Neuronal stem cell (in vitro differentiated cells): ENCODE measurements at regions not wholly inside any gene's neighbourhood (a gene's known extent, or its start where the extent isn't known, plus 50 kb on each side); places are given as distances from the start of the nearest gene placed in this dataset.

Source experiments
- DNase-seq: peaks from one replicate; pipeline ENCODE4 v3.0.0-alpha.2; 2013; ENCODE audit warnings: low spot score
- H2AFZ ChIP-seq: one replicate; pipeline ENCODE4 v1.6.1; 2013; ENCODE audit warnings: mild to moderate bottlenecking, low read length, inconsistent platforms
- H2AK5ac ChIP-seq: 2 replicates; pipeline ENCODE4 v1.6.1; 2013; ENCODE audit warnings: low read depth, mild to moderate bottlenecking, inconsistent platforms, low read length, moderate library complexity, mixed read lengths
- H2BK120ac ChIP-seq: 2 replicates; pipeline ENCODE4 v1.6.1; 2013; ENCODE audit warnings: low read depth, mild to moderate bottlenecking, inconsistent platforms, low read length, moderate library complexity, mixed read lengths
- H2BK12ac ChIP-seq: one replicate; pipeline ENCODE4 v1.6.1; 2013; ENCODE audit warnings: low read length, inconsistent platforms
- H2BK15ac ChIP-seq: 2 replicates; pipeline ENCODE4 v1.6.1; 2013; ENCODE audit warnings: mild to moderate bottlenecking, low read length, inconsistent platforms, mixed read lengths
- H2BK5ac ChIP-seq: one replicate; pipeline ENCODE4 v1.6.1; 2013; ENCODE audit warnings: inconsistent platforms, mild to moderate bottlenecking, low read length, moderate library complexity
- H3K14ac ChIP-seq: one replicate; pipeline ENCODE4 v1.6.1; 2013; ENCODE audit warnings: low read length, inconsistent platforms
- H3K18ac ChIP-seq: 2 replicates; pipeline ENCODE4 v1.6.1; 2013; ENCODE audit warnings: low read length, inconsistent platforms
- H3K23ac ChIP-seq: 2 replicates; pipeline ENCODE4 v1.6.1; 2013; ENCODE audit warnings: low read depth, mild to moderate bottlenecking, mixed read lengths, low read length, inconsistent platforms; ENCODE audit not compliant: poor library complexity
- H3K27ac ChIP-seq: replicated peaks from 3 replicates; pipeline ENCODE4 v1.5.1; 2013; ENCODE audit warnings: low read length, inconsistent platforms
- H3K27me3 ChIP-seq, 3 experiments: 2 replicates each; pipeline ENCODE4 v1.6.1; 2013; ENCODE audit warnings: low read length in 3 of 3, mild to moderate bottlenecking in 2 of 3, inconsistent platforms in 1 of 3, low read depth in 1 of 3, mixed read lengths in 1 of 3, moderate library complexity in 1 of 3; ENCODE audit not compliant: control insufficient read depth in 3 of 3, insufficient read depth in 3 of 3
- H3K36me3 ChIP-seq, 2 donors: replicated peaks in 1 of 2; 2 replicates each; pipeline ENCODE4 v1.6.1; 2013; ENCODE audit warnings: low read length in 2 of 2; ENCODE audit not compliant: control insufficient read depth in 2 of 2, insufficient read depth in 2 of 2
- H3K4ac ChIP-seq: 2 replicates; pipeline ENCODE4 v1.6.1; 2013; ENCODE audit warnings: inconsistent platforms, mild to moderate bottlenecking, low read length, moderate library complexity
- H3K4me1 ChIP-seq, 2 donors: 1 replicate in 1 of 2; 2 replicates in 1 of 2; pipeline ENCODE4 v1.6.1; 2013; ENCODE audit warnings: low read length in 2 of 2, low read depth in 1 of 2; ENCODE audit not compliant: control insufficient read depth in 2 of 2, insufficient read depth in 1 of 2
- H3K4me2 ChIP-seq: one replicate; pipeline ENCODE4 v1.6.1; 2013; ENCODE audit warnings: mild to moderate bottlenecking, low read length, inconsistent platforms; ENCODE audit not compliant: insufficient read depth, poor library complexity, severe bottlenecking
- H3K4me3 ChIP-seq, 2 donors: 2 replicates each; pipeline ENCODE4 v1.5.1; 2013; ENCODE audit warnings: low read length in 2 of 2, mild to moderate bottlenecking in 2 of 2, inconsistent platforms in 1 of 2, moderate library complexity in 1 of 2
- H3K79me1 ChIP-seq: one replicate; pipeline ENCODE4 v1.6.1; 2013; ENCODE audit warnings: low read depth, mild to moderate bottlenecking, inconsistent platforms, low read length, moderate library complexity
- H3K9ac ChIP-seq: one replicate; pipeline ENCODE4 v1.6.1; 2013; ENCODE audit warnings: mild to moderate bottlenecking, low read depth, low read length, inconsistent platforms; ENCODE audit not compliant: poor library complexity
- H3K9me3 ChIP-seq, 2 donors: replicated peaks in 1 of 2; 2 replicates each; pipeline versions ENCODE3 to v1.6.1; 2013; ENCODE audit warnings: low read length in 2 of 2, mild to moderate bottlenecking in 2 of 2, inconsistent platforms in 1 of 2, low read depth in 1 of 2, mixed read lengths in 1 of 2, moderate library complexity in 1 of 2; ENCODE audit not compliant: control insufficient read depth in 2 of 2, insufficient read depth in 1 of 2
- H4K8ac ChIP-seq: one replicate; pipeline ENCODE4 v1.6.1; 2013; ENCODE audit warnings: low read depth, mild to moderate bottlenecking, inconsistent platforms, low read length, moderate library complexity
- H4K91ac ChIP-seq: one replicate; pipeline ENCODE4 v1.6.1; 2013; ENCODE audit warnings: low read length, low read depth, mild to moderate bottlenecking, inconsistent platforms; ENCODE audit not compliant: poor library complexity
- WGBS, 2 donors: extraction: QIAGEN DNeasy Blood & Tissue Kit; methylation state at CpG; one replicate each; pipeline ENCODE4 v1.1.7; 2013; ENCODE audit warnings: missing lambda C conversion rate in 2 of 2, mixed read lengths in 1 of 2; ENCODE audit not compliant: insufficient read length in 2 of 2, insufficient replicate concordance in 1 of 2; ENCODE audit errors: extremely low coverage in 2 of 2; 5-methylcytosine and 5-hydroxymethylcytosine counted together

DNA sequence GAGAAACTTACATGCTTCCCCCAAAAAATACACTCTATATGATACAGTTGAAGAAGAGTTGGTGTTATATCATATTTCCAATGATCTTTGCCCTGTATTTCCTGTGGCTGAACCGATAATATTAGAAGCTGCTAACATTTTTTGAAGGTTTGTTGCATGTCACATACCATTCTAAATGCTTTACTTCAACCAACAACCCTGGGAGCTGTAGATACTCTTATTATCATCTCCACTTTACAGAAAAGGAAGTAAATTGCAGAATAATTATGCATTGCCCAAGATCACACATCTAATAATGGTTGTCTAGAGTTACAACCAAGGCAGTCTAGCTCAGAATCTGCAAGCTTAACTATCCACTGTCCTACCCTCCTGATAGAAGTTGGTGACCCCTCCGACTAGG lies 182.8 kb downstream of the NUAK1 start:
- Histone ChIP-seq H2BK5ac (no peak overlapping the region), H4K8ac (no peak overlapping the region), H3K27me3 (no peaks in the 10 kb centered on the region), H3K27ac (no peak overlapping the region), H3K18ac (no peak overlapping the region), H2BK12ac (no peak overlapping the region), H2BK120ac (no peak overlapping the region), H2AK5ac (no peak overlapping the region), H3K4me2 (no peak overlapping the region), H2BK15ac (no peak overlapping the region), H3K14ac (no peak overlapping the region), H3K4me3 (no peak overlapping the region), H3K9me3 (no peaks in the 10 kb centered on the region), H2AFZ (no peak overlapping the region), H3K4ac (no peak overlapping the region), H3K4me1 (peaks cover 0 to 15% of the 10 kb centered on the region in 2 donors), H3K36me3 (no peaks in the 10 kb centered on the region), H3K9ac (no peak overlapping the region), H3K79me1 (no peaks in the 10 kb centered on the region), H4K91ac (no peak overlapping the region), H3K23ac (no peak overlapping the region)
- no peak for DNase-seq
- WGBS, 2 donors: no CpG with 5 or more reads among the region's 2 CpGs

DNA sequence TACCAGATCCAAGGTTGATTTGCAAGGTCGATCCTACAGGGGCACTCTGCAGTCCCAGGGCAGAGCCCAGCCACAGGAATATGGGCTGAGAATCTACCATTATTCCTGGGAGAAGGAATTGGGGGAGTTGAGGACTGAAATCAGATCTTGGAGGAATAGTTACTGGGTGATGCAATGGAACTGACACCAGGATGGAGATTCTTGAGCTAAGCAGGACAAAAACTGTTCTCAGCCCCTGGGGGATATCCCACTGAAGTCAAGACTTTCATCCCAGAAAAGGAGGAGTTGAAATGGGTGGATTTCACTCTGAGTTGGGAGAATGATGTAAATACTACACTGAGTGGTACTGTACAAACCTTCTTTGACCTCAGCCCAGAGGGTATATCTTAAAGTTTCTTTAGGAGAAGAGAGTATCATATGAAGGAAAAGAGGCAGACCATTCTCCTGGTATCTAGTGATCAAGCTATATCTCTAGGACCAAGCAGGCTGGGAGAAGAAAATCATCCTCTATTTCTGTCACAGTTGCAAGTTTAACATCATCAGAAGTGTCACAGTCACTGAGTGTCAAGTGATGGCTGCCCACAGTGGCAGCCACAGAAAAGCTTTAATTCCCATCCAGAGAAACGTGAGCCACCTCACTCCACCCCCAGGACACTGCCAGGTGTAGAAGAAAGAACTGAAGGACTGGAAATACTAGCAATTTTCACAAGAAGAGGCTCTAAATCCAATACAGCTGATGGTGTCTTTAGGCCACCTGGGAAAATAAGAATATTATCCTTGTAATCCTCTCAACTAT lies 181.9 kb downstream of the NUAK1 start:
- Histone ChIP-seq H2BK15ac (no peak overlapping the region), H3K27me3 (no peaks in the 10 kb centered on the region), H3K18ac (no peak overlapping the region), H3K79me1 (no peaks in the 10 kb centered on the region), H3K14ac (no peak overlapping the region), H2AFZ (no peak overlapping the region), H3K4me3 (no peak overlapping the region), H4K91ac (no peak overlapping the region), H2BK12ac (no peak overlapping the region), H3K36me3 (no peaks in the 10 kb centered on the region), H3K9me3 (no peaks in the 10 kb centered on the region), H3K4me2 (no peak overlapping the region), H3K9ac (no peak overlapping the region), H2AK5ac (no peak overlapping the region), H3K4me1 (peaks cover 0 to 15% of the 10 kb centered on the region in 2 donors), H3K4ac (no peak overlapping the region), H3K23ac (no peak overlapping the region), H3K27ac (no peak overlapping the region), H4K8ac (no peak overlapping the region), H2BK5ac (no peak overlapping the region), H2BK120ac (no peak overlapping the region)
- WGBS, 2 donors: no CpG with 5 or more reads among the region's 2 CpGs
- DNase-seq: no peak

DNA sequence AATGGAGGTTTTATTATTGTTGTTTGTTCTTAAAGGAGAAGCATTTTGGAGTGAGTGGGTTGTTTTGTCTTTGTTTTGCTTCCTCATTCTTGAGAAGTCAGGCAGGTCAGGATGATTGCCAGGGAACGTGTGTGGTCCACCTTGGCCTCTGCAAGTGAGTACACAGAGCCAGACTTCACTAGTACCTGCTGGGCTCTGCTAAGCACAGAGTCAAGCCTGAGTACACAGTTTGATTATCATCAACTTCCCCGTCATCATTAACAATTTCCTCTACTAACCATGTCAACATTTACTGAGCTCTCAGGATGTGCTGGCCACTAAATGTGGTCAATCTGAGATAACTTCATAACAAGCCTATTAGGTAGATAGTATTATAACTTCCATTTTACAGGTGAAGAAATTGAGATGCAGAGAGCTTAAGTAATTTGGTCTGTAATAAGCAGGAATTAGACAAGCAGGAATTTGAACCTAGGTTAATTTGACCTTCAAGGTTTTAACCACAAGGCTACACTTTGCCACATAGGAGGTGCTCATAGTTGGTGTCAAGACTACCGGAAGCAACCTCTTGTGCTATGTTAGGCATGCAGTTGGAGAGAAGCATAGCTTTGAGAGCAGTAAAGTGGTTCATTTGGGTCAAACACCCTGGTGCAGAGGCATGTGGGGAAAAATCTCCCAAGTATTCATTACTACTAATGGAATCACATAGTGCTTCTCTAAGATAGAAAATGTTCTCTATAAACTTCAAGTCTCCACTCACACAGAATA lies 178.3 kb downstream of the NUAK1 start:
- H2BK5ac ChIP-seq: no peak overlapping the region
- no peak overlapping the region for H2AK5ac ChIP-seq
- H3K9ac ChIP-seq: no peak overlapping the region
- H3K4me1 ChIP-seq: peaks cover 0 to 13% of the 10 kb centered on the region in 2 donors
- H2AFZ ChIP-seq: no peak overlapping the region
- WGBS, 2 donors: no CpG with 5 or more reads among the region's 3 CpGs
- H3K27ac ChIP-seq: no peak overlapping the region
- no peak overlapping the region for H2BK15ac ChIP-seq
- no peak overlapping the region for H2BK120ac ChIP-seq
- no peak overlapping the region for H3K4me3 ChIP-seq
- no peak overlapping the region for H4K91ac ChIP-seq
- H3K79me1 ChIP-seq: no peaks in the 10 kb centered on the region
- H4K8ac ChIP-seq: no peak overlapping the region
- H3K9me3 ChIP-seq: no peaks in the 10 kb centered on the region
- H3K23ac ChIP-seq: no peak overlapping the region
- no peak overlapping the region for H2BK12ac ChIP-seq
- H3K27me3 ChIP-seq: no peaks in the 10 kb centered on the region
- H3K18ac ChIP-seq: no peak overlapping the region
- no peak for DNase-seq
- H3K14ac ChIP-seq: no peak overlapping the region
- no peak overlapping the region for H3K4ac ChIP-seq
- no peaks in the 10 kb centered on the region for H3K36me3 ChIP-seq
- no peak overlapping the region for H3K4me2 ChIP-seq
